Peyer's patch (tissue), 4 donors: ENCODE measurements at regions not wholly inside any gene's neighbourhood (a gene's known extent, or its start where the extent isn't known, plus 50 kb on each side); places are given as distances from the start of the nearest gene placed in this dataset.
"Not testable (repeated sequence)": the region's sequence is repeated elsewhere in the genome, so short reads cannot be mapped to it uniquely, and the experiment has no call there.

Experiments used
- POLR2A ChIP-seq, 2 donors: fragments of 450-650 bp; IDR thresholded peaks; one replicate each; pipeline ENCODE4 v1.5.1; 2017; ENCODE audit warnings: antibody characterized with exemption in 2 of 2, mild to moderate bottlenecking in 2 of 2, moderate library complexity in 2 of 2
- TF ChIP-seq, protein P1 (sequence below), 6 experiments: fragments of 450-650 bp in 4 of 6; fragments of 200-600 bp in 2 of 6; sonication (generic) in 1 of 6; IDR thresholded peaks; one replicate each; pipeline ENCODE4 v1.5.1; 2017 to 2019; ENCODE audit warnings: antibody characterized with exemption in 6 of 6, mild to moderate bottlenecking in 3 of 6, moderate library complexity in 1 of 6

DNA sequence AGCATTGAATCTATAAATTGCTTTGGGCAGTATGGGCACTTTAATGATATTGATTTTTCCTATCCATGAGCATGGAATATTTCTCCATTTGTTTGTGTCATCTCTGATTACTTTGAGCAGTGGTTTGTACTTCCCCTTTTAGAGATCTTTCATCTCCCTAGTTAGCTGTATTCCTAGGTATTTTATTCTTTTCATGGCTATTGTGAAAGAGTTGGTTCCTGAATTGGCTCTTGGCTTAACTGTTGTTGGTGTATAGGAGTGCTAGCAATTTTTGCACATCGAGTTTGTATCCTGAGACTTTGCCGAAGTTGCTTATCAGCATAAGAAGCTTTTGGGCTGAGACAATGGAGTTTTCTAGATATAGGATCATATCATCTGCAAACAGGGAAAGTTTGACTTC lies 50.2 kb upstream of the NEIL3 start:
- TF ChIP-seq, protein P1, sequence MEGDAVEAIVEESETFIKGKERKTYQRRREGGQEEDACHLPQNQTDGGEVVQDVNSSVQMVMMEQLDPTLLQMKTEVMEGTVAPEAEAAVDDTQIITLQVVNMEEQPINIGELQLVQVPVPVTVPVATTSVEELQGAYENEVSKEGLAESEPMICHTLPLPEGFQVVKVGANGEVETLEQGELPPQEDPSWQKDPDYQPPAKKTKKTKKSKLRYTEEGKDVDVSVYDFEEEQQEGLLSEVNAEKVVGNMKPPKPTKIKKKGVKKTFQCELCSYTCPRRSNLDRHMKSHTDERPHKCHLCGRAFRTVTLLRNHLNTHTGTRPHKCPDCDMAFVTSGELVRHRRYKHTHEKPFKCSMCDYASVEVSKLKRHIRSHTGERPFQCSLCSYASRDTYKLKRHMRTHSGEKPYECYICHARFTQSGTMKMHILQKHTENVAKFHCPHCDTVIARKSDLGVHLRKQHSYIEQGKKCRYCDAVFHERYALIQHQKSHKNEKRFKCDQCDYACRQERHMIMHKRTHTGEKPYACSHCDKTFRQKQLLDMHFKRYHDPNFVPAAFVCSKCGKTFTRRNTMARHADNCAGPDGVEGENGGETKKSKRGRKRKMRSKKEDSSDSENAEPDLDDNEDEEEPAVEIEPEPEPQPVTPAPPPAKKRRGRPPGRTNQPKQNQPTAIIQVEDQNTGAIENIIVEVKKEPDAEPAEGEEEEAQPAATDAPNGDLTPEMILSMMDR (IDR thresholded peaks at IDR 0.05): not testable (repeated sequence)
- not testable (repeated sequence) for TF ChIP-seq POLR2A (IDR thresholded peaks at IDR 0.05)
